ENCODE measurements at regions not wholly inside any gene's neighbourhood (a gene's known extent, or its start where the extent isn't known, plus 50 kb on each side); places are given as distances from the start of the nearest gene placed in this dataset.
A peak's percentile ranks its signal among the peaks of the same experiment; 100 is the strongest.

DNA sequence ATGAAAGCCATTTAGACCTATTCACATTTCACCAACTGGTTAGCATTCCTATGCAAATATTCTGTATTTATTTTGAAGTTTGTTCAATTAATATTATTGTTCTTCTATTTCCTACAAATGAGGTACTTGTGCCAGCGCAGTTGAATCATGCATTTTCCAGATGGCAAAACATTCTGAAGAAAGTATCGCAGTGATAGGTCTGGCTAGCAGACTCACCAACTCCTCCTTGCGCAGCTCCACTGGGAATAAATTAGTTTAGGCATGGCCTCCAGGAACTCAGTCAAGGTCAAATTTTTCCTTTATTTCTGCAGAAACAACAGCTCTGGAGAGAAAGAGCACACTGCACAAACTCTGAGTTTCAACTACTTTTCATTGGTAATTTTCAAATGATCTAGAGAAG, 437.7 kb downstream of the COL12A1 start:
- H3K4me1 Mint-ChIP-seq (ENCODE audit: low read depth): peaks cover 48% of the 10 kb centered on the region
- peak overlapping the region; percentile 17 for H3K27ac Mint-ChIP-seq (ENCODE audit: unreplicated experiment)
- H3K27me3 Mint-ChIP-seq (ENCODE audit: low read depth): no peaks in the 10 kb centered on the region
- TF ChIP-seq, protein P1, sequence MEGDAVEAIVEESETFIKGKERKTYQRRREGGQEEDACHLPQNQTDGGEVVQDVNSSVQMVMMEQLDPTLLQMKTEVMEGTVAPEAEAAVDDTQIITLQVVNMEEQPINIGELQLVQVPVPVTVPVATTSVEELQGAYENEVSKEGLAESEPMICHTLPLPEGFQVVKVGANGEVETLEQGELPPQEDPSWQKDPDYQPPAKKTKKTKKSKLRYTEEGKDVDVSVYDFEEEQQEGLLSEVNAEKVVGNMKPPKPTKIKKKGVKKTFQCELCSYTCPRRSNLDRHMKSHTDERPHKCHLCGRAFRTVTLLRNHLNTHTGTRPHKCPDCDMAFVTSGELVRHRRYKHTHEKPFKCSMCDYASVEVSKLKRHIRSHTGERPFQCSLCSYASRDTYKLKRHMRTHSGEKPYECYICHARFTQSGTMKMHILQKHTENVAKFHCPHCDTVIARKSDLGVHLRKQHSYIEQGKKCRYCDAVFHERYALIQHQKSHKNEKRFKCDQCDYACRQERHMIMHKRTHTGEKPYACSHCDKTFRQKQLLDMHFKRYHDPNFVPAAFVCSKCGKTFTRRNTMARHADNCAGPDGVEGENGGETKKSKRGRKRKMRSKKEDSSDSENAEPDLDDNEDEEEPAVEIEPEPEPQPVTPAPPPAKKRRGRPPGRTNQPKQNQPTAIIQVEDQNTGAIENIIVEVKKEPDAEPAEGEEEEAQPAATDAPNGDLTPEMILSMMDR (IDR thresholded peaks at IDR 0.05): no peak
- no peaks in the 10 kb centered on the region for H3K36me3 Mint-ChIP-seq (ENCODE audit: low read depth)
- DNase-seq (ENCODE audit: low spot score): no peak
- H3K4me3 Mint-ChIP-seq (ENCODE audit: unreplicated experiment): no peak overlapping the region
- peaks cover 9% of the 10 kb centered on the region for H3K9me3 Mint-ChIP-seq (ENCODE audit: low read depth)

- Mint-ChIP-seq H3K9me3 (ENCODE audit: low read depth) (peaks cover 3% of the 10 kb centered on the region), H3K27ac (ENCODE audit: unreplicated experiment) (no peak overlapping the region), H3K4me3 (ENCODE audit: unreplicated experiment) (no peak overlapping the region), H3K36me3 (ENCODE audit: low read depth) (no peaks in the 10 kb centered on the region), H3K4me1 (ENCODE audit: low read depth) (peaks cover 53% of the 10 kb centered on the region), H3K27me3 (ENCODE audit: low read depth) (no peaks in the 10 kb centered on the region)
- TF ChIP-seq, protein P1 (IDR thresholded peaks at IDR 0.05): no peak
- DNase-seq (ENCODE audit: low spot score): no peak
These were observed 440.4 kb downstream of the COL12A1 start for GRCh38 chr6:74765486-74765885.

DNA sequence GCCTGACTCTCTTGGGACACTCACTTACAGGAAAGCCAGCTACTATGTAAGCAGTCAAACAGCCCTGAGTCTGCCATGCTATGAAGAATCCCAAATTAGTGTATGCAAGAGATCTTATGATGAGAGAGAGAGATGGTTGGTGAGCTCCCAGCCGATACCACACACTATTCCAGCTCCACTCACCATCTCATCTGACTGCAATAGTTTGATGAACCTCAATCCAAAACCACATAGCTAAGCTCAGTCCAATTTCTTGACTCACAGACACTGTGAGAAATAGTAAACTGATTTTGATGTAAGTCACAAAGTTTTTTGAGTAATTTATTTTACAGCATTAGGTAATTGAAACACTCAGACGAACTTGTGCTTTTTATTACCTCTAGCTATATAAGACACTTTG, 441.4 kb downstream of the COL12A1 start:
- no peaks in the 10 kb centered on the region for H3K36me3 Mint-ChIP-seq (ENCODE audit: low read depth)

GRCh38 chr6:74762841-74763240, 443.0 kb downstream of the COL12A1 start:
- H3K36me3 Mint-ChIP-seq (ENCODE audit: low read depth): peaks cover 2% of the 10 kb centered on the region
- no peak for DNase-seq (ENCODE audit: low spot score)
- no peaks in the 10 kb centered on the region for H3K27me3 Mint-ChIP-seq (ENCODE audit: low read depth)
- H3K4me1 Mint-ChIP-seq (ENCODE audit: low read depth): peaks cover 44% of the 10 kb centered on the region
- H3K4me3 Mint-ChIP-seq (ENCODE audit: unreplicated experiment): no peak overlapping the region
- H3K9me3 Mint-ChIP-seq (ENCODE audit: low read depth): peaks cover 6% of the 10 kb centered on the region
- TF ChIP-seq, protein P1 (IDR thresholded peaks at IDR 0.05): no peak
- no peak overlapping the region for H3K27ac Mint-ChIP-seq (ENCODE audit: unreplicated experiment)

More for the DNA sequence above, 441.4 kb downstream of the COL12A1 start:
- Mint-ChIP-seq H3K9me3 (ENCODE audit: low read depth) (peaks cover 3% of the 10 kb centered on the region), H3K27ac (ENCODE audit: unreplicated experiment) (no peak overlapping the region), H3K27me3 (ENCODE audit: low read depth) (no peaks in the 10 kb centered on the region), H3K4me1 (ENCODE audit: low read depth) (peaks cover 44% of the 10 kb centered on the region), H3K4me3 (ENCODE audit: unreplicated experiment) (no peak overlapping the region)
- no peak for DNase-seq (ENCODE audit: low spot score)
- TF ChIP-seq, protein P1 (IDR thresholded peaks at IDR 0.05): no peak

- DNase-seq (ENCODE audit: low spot score): no peak
- Mint-ChIP-seq H3K9me3 (ENCODE audit: low read depth) (peaks cover 6% of the 10 kb centered on the region), H3K4me1 (ENCODE audit: low read depth) (peaks cover 57% of the 10 kb centered on the region), H3K36me3 (ENCODE audit: low read depth) (peaks cover 4% of the 10 kb centered on the region), H3K27ac (ENCODE audit: unreplicated experiment) (peak overlapping the region; percentile 8), H3K4me3 (ENCODE audit: unreplicated experiment) (no peak overlapping the region), H3K27me3 (ENCODE audit: low read depth) (no peaks in the 10 kb centered on the region)
- TF ChIP-seq, protein P1 (IDR thresholded peaks at IDR 0.05): no peak
These were observed 448.0 kb downstream of the COL12A1 start for GRCh38 chr6:74757813-74758212.

All from chondrocyte (in vitro differentiated cells).